ENCODE measurements at regions not wholly inside any gene's neighbourhood (a gene's known extent, or its start where the extent isn't known, plus 50 kb on each side); places are given as distances from the start of the nearest gene placed in this dataset.

- no peak for TF ChIP-seq CTCF (IDR thresholded peaks at IDR 0.05; ENCODE audit: low read depth, low read length, missing input control)
- TF ChIP-seq FOXA1 (IDR thresholded peaks at IDR 0.05) = no peak
- TF ChIP-seq YY1 (IDR thresholded peaks at IDR 0.05) = no peak
- no peak for TF ChIP-seq ATF3 (IDR thresholded peaks at IDR 0.05)
- no peak for TF ChIP-seq SP1 (IDR thresholded peaks at IDR 0.05)
- TF ChIP-seq TAF1 (conservative IDR thresholded peaks at IDR 0.05) = no peak
- no peak for TF ChIP-seq REST (IDR thresholded peaks at IDR 0.05)
These were observed 82.7 kb downstream of the PTPDC1 start for GRCh38 chr9:94166976-94167346.

Measured in liver (tissue), 3 donors.